NT2/D1 (cell line): ENCODE measurements at regions not wholly inside any gene's neighbourhood (a gene's known extent, or its start where the extent isn't known, plus 50 kb on each side); places are given as distances from the start of the nearest gene placed in this dataset.

Experiments
- DNase-seq: peaks from one replicate; pipeline ENCODE4 v3.0.0-alpha.2; 2011; ENCODE audit warnings: low read depth, low spot score
- H3K27me3 ChIP-seq: 2 replicates; pipeline ENCODE4 v1.6.0; 2011; ENCODE audit warnings: mild to moderate bottlenecking; ENCODE audit not compliant: insufficient read length, insufficient read depth
- H3K36me3 ChIP-seq: 2 replicates; pipeline ENCODE4 v1.6.1; 2011; ENCODE audit warnings: mild to moderate bottlenecking, low read length, mixed read lengths; ENCODE audit not compliant: insufficient read depth, insufficient read length
- H3K4me1 ChIP-seq: 2 replicates; pipeline ENCODE4 v1.5.1; 2011; ENCODE audit not compliant: insufficient read depth, insufficient read length
- H3K4me3 ChIP-seq: 2 replicates; pipeline ENCODE4 v1.5.1; 2011; ENCODE audit warnings: low read depth; ENCODE audit not compliant: insufficient read length
- H3K9ac ChIP-seq: 2 replicates; pipeline ENCODE4 v1.6.0; 2011; ENCODE audit warnings: low read depth; ENCODE audit not compliant: insufficient read length
- H3K9me3 ChIP-seq: 2 replicates; pipeline ENCODE4 v1.5.1; 2011; ENCODE audit warnings: mild to moderate bottlenecking, low read length; ENCODE audit not compliant: insufficient read depth
- SUZ12 ChIP-seq: IDR thresholded peaks from 2 replicates; pipeline ENCODE4 v1.6.1; 2011; ENCODE audit not compliant: insufficient read length, insufficient read depth; ENCODE audit errors: extremely low read depth
- YY1 ChIP-seq: IDR thresholded peaks from 2 replicates; pipeline ENCODE4 v1.6.1; 2011; ENCODE audit not compliant: insufficient read length, insufficient read depth
- ZNF274 ChIP-seq: IDR thresholded peaks from 2 replicates; pipeline ENCODE4 v1.6.1; 2011; ENCODE audit warnings: mild to moderate bottlenecking, low read depth, low read length

- Histone ChIP-seq H3K4me3 (no peak overlapping the region), H3K27me3 (no peaks in the 10 kb centered on the region), H3K9ac (no peak overlapping the region), H3K36me3 (no peaks in the 10 kb centered on the region), H3K4me1 (no peaks in the 10 kb centered on the region), H3K9me3 (no peaks in the 10 kb centered on the region)
- TF ChIP-seq SUZ12 (no peak), YY1 (no peak), ZNF274 (no peak)
- DNase-seq: no peak
These were observed 95.3 kb upstream of the RET start for GRCh38 chr10:42981358-42982236.

- Histone ChIP-seq H3K36me3 (no peaks in the 10 kb centered on the region), H3K27me3 (no peaks in the 10 kb centered on the region), H3K9ac (no peak overlapping the region), H3K9me3 (no peaks in the 10 kb centered on the region), H3K4me3 (no peak overlapping the region), H3K4me1 (no peaks in the 10 kb centered on the region)
- DNase-seq: no peak
- TF ChIP-seq ZNF274 (no peak), YY1 (no peak), SUZ12 (no peak)
These were observed 93.9 kb upstream of the RET start for GRCh38 chr10:42982891-42983506.

- no peak overlapping the region for H3K9ac ChIP-seq
- no peak for DNase-seq
- no peaks in the 10 kb centered on the region for H3K27me3 ChIP-seq
- no peak overlapping the region for H3K4me3 ChIP-seq
- H3K9me3 ChIP-seq: no peaks in the 10 kb centered on the region
- no peaks in the 10 kb centered on the region for H3K36me3 ChIP-seq
- TF ChIP-seq SUZ12: no peak
- TF ChIP-seq YY1: no peak
- no peak for TF ChIP-seq ZNF274
- no peaks in the 10 kb centered on the region for H3K4me1 ChIP-seq
These were observed 93.3 kb upstream of the RET start for GRCh38 chr10:42983591-42983990.

GRCh38 chr10:42984035-42984610 lies 92.7 kb upstream of the RET start:
- Histone ChIP-seq H3K27me3 (no peaks in the 10 kb centered on the region), H3K4me3 (no peak overlapping the region), H3K4me1 (no peaks in the 10 kb centered on the region), H3K36me3 (no peaks in the 10 kb centered on the region), H3K9me3 (no peaks in the 10 kb centered on the region), H3K9ac (no peak overlapping the region)
- TF ChIP-seq YY1 (no peak), SUZ12 (no peak), ZNF274 (no peak)
- DNase-seq: no peak

- no peaks in the 10 kb centered on the region for H3K4me1 ChIP-seq
- H3K4me3 ChIP-seq: no peak overlapping the region
- DNase-seq: no peak
- no peaks in the 10 kb centered on the region for H3K27me3 ChIP-seq
- H3K36me3 ChIP-seq: no peaks in the 10 kb centered on the region
- no peak overlapping the region for H3K9ac ChIP-seq
- TF ChIP-seq ZNF274 (no peak), SUZ12 (no peak), YY1 (no peak)
- H3K9me3 ChIP-seq: no peaks in the 10 kb centered on the region
These were observed 92.0 kb upstream of the RET start for GRCh38 chr10:42984761-42985325.

- no peak for DNase-seq
- no peak for TF ChIP-seq YY1
- no peak for TF ChIP-seq SUZ12
- TF ChIP-seq ZNF274: no peak
- Histone ChIP-seq H3K36me3 (no peaks in the 10 kb centered on the region), H3K27me3 (no peaks in the 10 kb centered on the region), H3K4me1 (no peaks in the 10 kb centered on the region), H3K9me3 (no peaks in the 10 kb centered on the region), H3K9ac (no peak overlapping the region), H3K4me3 (no peak overlapping the region)
These were observed 91.2 kb upstream of the RET start for GRCh38 chr10:42985436-42986316.
